Cardiac fibroblast (primary cell): ENCODE measurements at regions not wholly inside any gene's neighbourhood (a gene's known extent, or its start where the extent isn't known, plus 50 kb on each side); places are given as distances from the start of the nearest gene placed in this dataset.
A peak's percentile ranks its signal among the peaks of the same experiment; 100 is the strongest.

ENCODE experiments used
- DNase-seq, 2 donors: peaks; one replicate each; pipeline versions ENCODE4 v3.0.0 to v3.0.0-alpha.2; 2010; ENCODE audit warnings: low read depth in 2 of 2
- H3K4me3 ChIP-seq, 2 donors: replicated peaks in 1 of 2; 1 replicate in 1 of 2; 2 replicates in 1 of 2; pipeline ENCODE4 v1.5.1; 2011; ENCODE audit warnings: low read depth in 2 of 2, low read length in 2 of 2, mild to moderate bottlenecking in 2 of 2, moderate library complexity in 1 of 2
- TF ChIP-seq, protein P1 (sequence below): IDR thresholded peaks from one replicate; pipeline ENCODE4 v1.5.1; 2011; ENCODE audit warnings: low read depth, mild to moderate bottlenecking, low read length, inconsistent platforms

DNA sequence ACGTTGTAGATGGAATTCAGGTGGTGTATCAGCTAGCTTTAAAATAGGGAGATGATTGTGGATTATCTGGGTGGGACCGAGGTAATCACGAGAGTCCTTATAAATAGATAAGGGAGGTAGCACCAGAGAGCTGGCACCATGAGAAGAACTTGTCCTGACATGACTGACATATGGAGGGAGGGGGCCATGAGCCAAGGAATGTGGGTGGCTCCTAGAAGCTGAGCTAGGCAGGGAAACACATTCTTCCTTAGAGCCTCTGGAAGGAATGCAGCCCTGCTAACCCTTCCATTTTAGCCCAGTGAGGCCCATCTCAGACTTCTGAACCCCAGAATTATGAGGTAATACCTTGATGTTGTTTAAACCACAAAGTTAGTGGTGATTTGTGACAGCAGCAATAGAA is 321.1 kb upstream of the SULF2 start:
- peak in 1 of 2 donors; percentile 48 for DNase-seq
- TF ChIP-seq, protein P1, sequence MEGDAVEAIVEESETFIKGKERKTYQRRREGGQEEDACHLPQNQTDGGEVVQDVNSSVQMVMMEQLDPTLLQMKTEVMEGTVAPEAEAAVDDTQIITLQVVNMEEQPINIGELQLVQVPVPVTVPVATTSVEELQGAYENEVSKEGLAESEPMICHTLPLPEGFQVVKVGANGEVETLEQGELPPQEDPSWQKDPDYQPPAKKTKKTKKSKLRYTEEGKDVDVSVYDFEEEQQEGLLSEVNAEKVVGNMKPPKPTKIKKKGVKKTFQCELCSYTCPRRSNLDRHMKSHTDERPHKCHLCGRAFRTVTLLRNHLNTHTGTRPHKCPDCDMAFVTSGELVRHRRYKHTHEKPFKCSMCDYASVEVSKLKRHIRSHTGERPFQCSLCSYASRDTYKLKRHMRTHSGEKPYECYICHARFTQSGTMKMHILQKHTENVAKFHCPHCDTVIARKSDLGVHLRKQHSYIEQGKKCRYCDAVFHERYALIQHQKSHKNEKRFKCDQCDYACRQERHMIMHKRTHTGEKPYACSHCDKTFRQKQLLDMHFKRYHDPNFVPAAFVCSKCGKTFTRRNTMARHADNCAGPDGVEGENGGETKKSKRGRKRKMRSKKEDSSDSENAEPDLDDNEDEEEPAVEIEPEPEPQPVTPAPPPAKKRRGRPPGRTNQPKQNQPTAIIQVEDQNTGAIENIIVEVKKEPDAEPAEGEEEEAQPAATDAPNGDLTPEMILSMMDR, result no peak
- no peak overlapping the region for H3K4me3 ChIP-seq

GRCh38 chr20:48105526-48105925 is 320.2 kb upstream of the SULF2 start:
- no peak for DNase-seq
- no peak overlapping the region for H3K4me3 ChIP-seq
- TF ChIP-seq, protein P1, result no peak

DNA sequence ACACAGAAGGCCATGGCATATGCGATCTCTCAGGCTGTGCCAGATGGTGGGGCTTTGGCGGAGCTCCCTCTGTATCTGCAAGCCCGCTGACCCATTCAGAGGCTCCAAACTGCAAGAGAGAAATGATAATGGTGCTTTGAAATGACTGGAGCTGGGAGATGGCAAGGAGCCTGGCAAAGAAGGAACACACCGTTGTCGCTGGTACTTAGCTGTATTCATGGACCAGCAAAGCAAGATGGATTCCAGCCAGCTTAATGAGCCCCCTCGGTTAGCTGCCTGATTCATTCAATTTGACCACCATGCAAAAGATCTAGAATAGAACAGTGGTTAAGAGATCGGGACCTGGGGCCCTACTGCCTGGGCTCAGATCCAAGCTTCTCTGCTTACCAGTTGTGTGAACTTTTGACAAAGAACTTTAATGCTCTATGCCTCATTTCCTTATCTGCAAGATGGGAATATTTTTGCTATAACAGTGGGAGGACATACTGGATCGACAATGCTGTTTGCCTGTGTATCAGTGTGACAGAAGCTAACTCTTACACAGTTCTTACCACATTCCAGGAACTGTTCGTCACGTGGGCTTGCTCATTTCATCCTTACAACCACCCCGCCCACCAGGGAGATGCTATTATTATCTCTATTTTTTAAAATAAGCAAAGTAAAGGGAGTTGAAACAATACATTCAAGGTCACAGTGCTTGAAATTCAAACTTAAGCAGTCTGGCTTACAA is 317.8 kb upstream of the SULF2 start:
- TF ChIP-seq, protein P1, result no peak
- no peak overlapping the region for H3K4me3 ChIP-seq
- peak in 1 of 2 donors; percentile 87 for DNase-seq

- H3K4me3 ChIP-seq, result no peak overlapping the region
- TF ChIP-seq, protein P1, result no peak
- no peak for DNase-seq
Measured at GRCh38 chr20:48102076-48102787, 317.0 kb upstream of the SULF2 start.

DNA sequence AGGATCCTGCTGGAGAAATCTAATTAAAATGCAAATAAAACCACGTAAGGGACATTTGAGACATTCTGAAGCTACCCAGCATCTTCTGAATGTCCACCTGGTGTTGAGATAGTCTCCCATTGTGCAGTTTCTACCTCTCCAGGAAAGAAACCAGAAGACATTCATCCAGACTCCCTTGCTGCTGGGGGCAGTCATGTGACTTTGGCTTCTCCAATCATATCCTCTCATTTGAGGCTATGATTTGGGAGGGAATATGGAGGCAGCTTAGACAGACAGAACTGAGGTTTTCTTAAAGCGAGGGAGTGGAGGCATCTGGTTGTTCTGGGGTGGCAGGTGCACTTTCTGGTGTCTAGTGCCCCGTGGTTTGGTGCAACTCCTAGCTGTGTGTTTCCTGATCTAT is 315.2 kb upstream of the SULF2 start:
- DNase-seq, result no peak
- TF ChIP-seq, protein P1, result no peak
- no peak overlapping the region for H3K4me3 ChIP-seq

- peak in 1 of 2 donors; percentile 83 for DNase-seq
- no peak overlapping the region for H3K4me3 ChIP-seq
Measured at GRCh38 chr20:48098866-48099265, 313.6 kb upstream of the SULF2 start.

More at GRCh38 chr20:48098866-48099265, 313.6 kb upstream of the SULF2 start:
- TF ChIP-seq, protein P1, result no peak
